GM06990 (cell line): ENCODE measurements at regions not wholly inside any gene's neighbourhood (a gene's known extent, or its start where the extent isn't known, plus 50 kb on each side); places are given as distances from the start of the nearest gene placed in this dataset.

ENCODE experiments used
- DNase-seq: peaks from one replicate; pipeline ENCODE4 v3.0.0-alpha.2; 2011; ENCODE audit not compliant: insufficient read length; ENCODE audit errors: extremely low read depth
- H3K27me3 ChIP-seq: replicated peaks from 2 replicates; pipeline ENCODE4 v1.6.0; 2011; ENCODE audit warnings: low read length; ENCODE audit not compliant: control insufficient read depth, insufficient read depth
- H3K36me3 ChIP-seq: 2 replicates; pipeline ENCODE4 v1.5.1; 2011; ENCODE audit warnings: low read length; ENCODE audit not compliant: control insufficient read depth, insufficient read depth
- H3K4me3 ChIP-seq: replicated peaks from 2 replicates; pipeline ENCODE4 v1.5.1; 2011; ENCODE audit warnings: low read depth, mild to moderate bottlenecking, control low read depth, low read length
- CTCF ChIP-seq: IDR thresholded peaks from 2 replicates; pipeline ENCODE4 v1.5.1; 2011; ENCODE audit warnings: low read length, control low read depth, mild to moderate bottlenecking, inconsistent platforms; ENCODE audit not compliant: insufficient read depth, poor library complexity, severe bottlenecking

- no peaks in the 10 kb centered on the region for H3K27me3 ChIP-seq
- H3K4me3 ChIP-seq: no peak overlapping the region
- DNase-seq: no peak
- no peaks in the 10 kb centered on the region for H3K36me3 ChIP-seq
- no peak for TF ChIP-seq CTCF
These were observed 829.3 kb upstream of the IGFBP3 start for GRCh38 chr7:46750321-46750865.

GRCh38 chr7:46747869-46748576 lies 827.0 kb upstream of the IGFBP3 start:
- no peak for TF ChIP-seq CTCF
- DNase-seq: no peak
- H3K36me3 ChIP-seq: no peaks in the 10 kb centered on the region
- H3K4me3 ChIP-seq: no peak overlapping the region
- H3K27me3 ChIP-seq: no peaks in the 10 kb centered on the region

GRCh38 chr7:46746695-46747687 lies 825.9 kb upstream of the IGFBP3 start:
- Histone ChIP-seq H3K36me3 (no peaks in the 10 kb centered on the region), H3K27me3 (no peaks in the 10 kb centered on the region), H3K4me3 (no peak overlapping the region)
- DNase-seq: no peak
- TF ChIP-seq CTCF: no peak

- Histone ChIP-seq H3K4me3 (no peak overlapping the region), H3K27me3 (no peaks in the 10 kb centered on the region), H3K36me3 (no peaks in the 10 kb centered on the region)
- TF ChIP-seq CTCF: no peak
- DNase-seq: no peak
These were observed 824.6 kb upstream of the IGFBP3 start for GRCh38 chr7:46745707-46746090.

GRCh38 chr7:46744957-46745706 lies 824.1 kb upstream of the IGFBP3 start:
- TF ChIP-seq CTCF: no peak
- Histone ChIP-seq H3K36me3 (no peaks in the 10 kb centered on the region), H3K4me3 (no peak overlapping the region), H3K27me3 (no peaks in the 10 kb centered on the region)
- DNase-seq: no peak
